Upper lobe of right lung (tissue), 1 donor: ENCODE measurements at regions not wholly inside any gene's neighbourhood (a gene's known extent, or its start where the extent isn't known, plus 50 kb on each side); places are given as distances from the start of the nearest gene placed in this dataset.
"Not testable (repeated sequence)": the region's sequence is repeated elsewhere in the genome, so short reads cannot be mapped to it uniquely, and the experiment has no call there.

ENCODE experiments used
- ATAC-seq: fragments of 200-7000 bp; cut with Tn5 transposase; one replicate; pipeline ENCODE4 v1.9.1; 2020; ENCODE audit warnings: mild to moderate bottlenecking, moderate library complexity
- DNase-seq: peaks from one replicate; pipeline ENCODE4 v3.0.0-alpha.2; 2020
- H3K27ac ChIP-seq: fragments of 200-600 bp; one replicate; pipeline ENCODE4 v1.8.0; 2022
- H3K27me3 ChIP-seq: fragments of 200-600 bp; one replicate; pipeline ENCODE4 v1.8.0; 2022; ENCODE audit warnings: mild to moderate bottlenecking
- H3K36me3 ChIP-seq: fragments of 200-600 bp; one replicate; pipeline ENCODE4 v1.8.0; 2022
- H3K4me1 ChIP-seq: fragments of 200-600 bp; one replicate; pipeline ENCODE4 v1.8.0; 2022
- H3K4me3 ChIP-seq: fragments of 200-600 bp; one replicate; pipeline ENCODE4 v1.8.0; 2022; ENCODE audit warnings: mild to moderate bottlenecking
- H3K9me3 ChIP-seq: fragments of 200-600 bp; one replicate; pipeline ENCODE4 v1.8.0; 2022
- CTCF ChIP-seq: fragments of 200-600 bp; IDR thresholded peaks from one replicate; pipeline ENCODE4 v1.8.0; 2022; ENCODE audit warnings: antibody characterized with exemption
- intact Hi-C: fragments of 100-400 bp; cut with DNase I; formaldehyde crosslinking; loops from one replicate; pipeline ENCODE4 v1.11.0; 2022
- donor health status: DM: no; HTN: yes; CAD: no; lungs with severe emphysema.

GRCh38 chr4:147246096-147246495 lies 234.8 kb upstream of the EDNRA start:
- Histone ChIP-seq H3K4me1 (no peaks in the 10 kb centered on the region), H3K36me3 (no peaks in the 10 kb centered on the region), H3K27me3 (no peaks in the 10 kb centered on the region), H3K9me3 (no peaks in the 10 kb centered on the region), H3K4me3 (no peak overlapping the region), H3K27ac (no peak overlapping the region)
- no peak for DNase-seq
- intact Hi-C loops, result no loop called here
- no peak for TF ChIP-seq CTCF
- ATAC-seq, result no peak

- H3K27ac ChIP-seq, H3K27me3 ChIP-seq, ATAC-seq, intact Hi-C loops, DNase-seq, H3K4me3 ChIP-seq, H3K36me3 ChIP-seq, H3K9me3 ChIP-seq, H3K4me1 ChIP-seq: not testable (repeated sequence)
Measured at GRCh38 chr4:147246528-147246927, 234.4 kb upstream of the EDNRA start.

- H3K27me3 ChIP-seq, result no peaks in the 10 kb centered on the region
- DNase-seq, result no peak
- H3K4me3 ChIP-seq, result no peak overlapping the region
- intact Hi-C loops, result no loop called here
- H3K36me3 ChIP-seq, result no peaks in the 10 kb centered on the region
- H3K9me3 ChIP-seq, result no peaks in the 10 kb centered on the region
- no peak for TF ChIP-seq CTCF
- no peak for ATAC-seq
- no peaks in the 10 kb centered on the region for H3K4me1 ChIP-seq
- H3K27ac ChIP-seq, result no peak overlapping the region
Measured at GRCh38 chr4:147247579-147247978, 233.3 kb upstream of the EDNRA start.

- TF ChIP-seq CTCF, result no peak
- no peaks in the 10 kb centered on the region for H3K4me1 ChIP-seq
- DNase-seq (no peak), ATAC-seq (no peak)
- intact Hi-C loops, result no loop called here
- no peak overlapping the region for H3K4me3 ChIP-seq
- no peaks in the 10 kb centered on the region for H3K27me3 ChIP-seq
- no peak overlapping the region for H3K27ac ChIP-seq
- no peaks in the 10 kb centered on the region for H3K9me3 ChIP-seq
- H3K36me3 ChIP-seq, result no peaks in the 10 kb centered on the region
Measured at GRCh38 chr4:147250062-147250461, 230.8 kb upstream of the EDNRA start.

- H3K36me3 ChIP-seq, H3K9me3 ChIP-seq, H3K27me3 ChIP-seq, H3K4me1 ChIP-seq, H3K27ac ChIP-seq, intact Hi-C loops, ATAC-seq, DNase-seq, H3K4me3 ChIP-seq: not testable (repeated sequence)
Measured at GRCh38 chr4:147255268-147255667, 225.6 kb upstream of the EDNRA start.

GRCh38 chr4:147259271-147259670 lies 221.6 kb upstream of the EDNRA start:
- H3K36me3 ChIP-seq, ATAC-seq, H3K4me1 ChIP-seq, H3K27ac ChIP-seq, H3K4me3 ChIP-seq, H3K9me3 ChIP-seq, intact Hi-C loops, H3K27me3 ChIP-seq, DNase-seq: not testable (repeated sequence)

- intact Hi-C loops, result no loop called here
- H3K4me1 ChIP-seq, result no peaks in the 10 kb centered on the region
- no peak for TF ChIP-seq CTCF
- H3K27ac ChIP-seq, result no peak overlapping the region
- H3K4me3 ChIP-seq, result no peak overlapping the region
- no peaks in the 10 kb centered on the region for H3K36me3 ChIP-seq
- no peaks in the 10 kb centered on the region for H3K9me3 ChIP-seq
- ATAC-seq, result no peak
- DNase-seq, result no peak
- H3K27me3 ChIP-seq, result no peaks in the 10 kb centered on the region
Measured at GRCh38 chr4:147284256-147284835, 196.6 kb upstream of the EDNRA start.
